ENCODE measurements at regions not wholly inside any gene's neighbourhood (a gene's known extent, or its start where the extent isn't known, plus 50 kb on each side); places are given as distances from the start of the nearest gene placed in this dataset.

DNA sequence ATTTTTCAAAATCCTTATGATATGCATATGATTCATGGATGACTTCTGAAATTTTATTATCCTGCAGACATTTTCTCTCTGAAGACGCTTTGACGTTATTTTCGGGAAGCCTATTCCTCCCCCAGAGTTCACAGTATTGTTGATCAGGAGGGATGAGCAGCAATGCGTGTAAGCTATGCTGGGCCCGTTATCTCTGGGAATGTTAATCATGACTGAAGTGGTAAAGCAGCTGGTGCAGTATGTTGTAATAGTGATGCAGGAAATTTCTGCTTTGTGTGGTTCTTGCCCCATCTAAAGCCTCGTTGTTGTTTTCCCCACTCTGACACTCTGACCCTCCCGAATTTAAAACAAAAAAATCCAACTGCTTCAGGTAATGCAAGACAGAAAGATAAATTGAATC is 1797.8 kb upstream of the WWC1 start:
- no peak overlapping the region for H3K4me3 ChIP-seq
- ATAC-seq, result no peak
- intact Hi-C loops (cut with DNase I; ENCODE audit: low total_unique reads), result no loop called here

DNA sequence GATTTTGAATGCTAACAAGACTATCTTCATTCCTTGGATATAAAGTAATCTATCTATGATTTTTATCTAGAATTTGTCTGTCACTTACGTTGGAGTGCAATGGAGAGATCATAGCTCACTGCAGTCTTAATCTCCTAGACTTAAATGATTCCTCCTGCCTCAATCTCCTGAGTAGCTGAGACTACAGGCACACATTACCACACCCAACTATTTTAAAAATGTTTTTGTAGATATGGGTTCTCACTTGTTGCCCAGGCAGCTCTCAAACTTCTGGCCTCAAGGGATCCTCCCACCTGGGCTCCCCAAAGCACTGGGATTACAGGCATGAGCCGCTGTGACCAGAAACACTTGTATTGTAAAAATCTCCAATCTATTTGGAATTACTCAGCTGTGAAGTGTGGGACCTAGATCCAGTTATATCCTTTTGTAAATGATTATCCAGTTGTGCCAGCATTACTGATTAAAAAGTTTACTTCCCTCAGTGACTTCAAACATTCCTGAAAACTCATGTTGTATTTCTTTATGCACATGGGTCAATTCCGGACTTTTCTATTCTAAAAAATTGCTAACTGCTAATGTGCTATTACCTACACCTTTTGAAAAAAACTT is 1793.8 kb upstream of the WWC1 start:
- intact Hi-C loops (cut with DNase I; ENCODE audit: low total_unique reads) (no loop called here), in situ Hi-C loops (cut with MboI; ENCODE audit: low sequenced_read_pairs in 4 of 4) (no loop called here)

More for the DNA sequence above, 1797.8 kb upstream of the WWC1 start:
- H3K27ac ChIP-seq, result no peak overlapping the region
- H3K27me3 ChIP-seq, result no peaks in the 10 kb centered on the region
- no peak for DNase-seq
- no peaks in the 10 kb centered on the region for H3K9me3 ChIP-seq
- TF ChIP-seq, protein P1, sequence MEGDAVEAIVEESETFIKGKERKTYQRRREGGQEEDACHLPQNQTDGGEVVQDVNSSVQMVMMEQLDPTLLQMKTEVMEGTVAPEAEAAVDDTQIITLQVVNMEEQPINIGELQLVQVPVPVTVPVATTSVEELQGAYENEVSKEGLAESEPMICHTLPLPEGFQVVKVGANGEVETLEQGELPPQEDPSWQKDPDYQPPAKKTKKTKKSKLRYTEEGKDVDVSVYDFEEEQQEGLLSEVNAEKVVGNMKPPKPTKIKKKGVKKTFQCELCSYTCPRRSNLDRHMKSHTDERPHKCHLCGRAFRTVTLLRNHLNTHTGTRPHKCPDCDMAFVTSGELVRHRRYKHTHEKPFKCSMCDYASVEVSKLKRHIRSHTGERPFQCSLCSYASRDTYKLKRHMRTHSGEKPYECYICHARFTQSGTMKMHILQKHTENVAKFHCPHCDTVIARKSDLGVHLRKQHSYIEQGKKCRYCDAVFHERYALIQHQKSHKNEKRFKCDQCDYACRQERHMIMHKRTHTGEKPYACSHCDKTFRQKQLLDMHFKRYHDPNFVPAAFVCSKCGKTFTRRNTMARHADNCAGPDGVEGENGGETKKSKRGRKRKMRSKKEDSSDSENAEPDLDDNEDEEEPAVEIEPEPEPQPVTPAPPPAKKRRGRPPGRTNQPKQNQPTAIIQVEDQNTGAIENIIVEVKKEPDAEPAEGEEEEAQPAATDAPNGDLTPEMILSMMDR (IDR thresholded peaks at IDR 0.05 in 4 of 5, conservative IDR thresholded peaks at IDR 0.05 in 1 of 5), result no peak
- TF ChIP-seq POLR2A (IDR thresholded peaks at IDR 0.05), result no peak
- H3K4me1 ChIP-seq, result no peaks in the 10 kb centered on the region
- H3K36me3 ChIP-seq, result no peaks in the 10 kb centered on the region
- in situ Hi-C loops (cut with MboI; ENCODE audit: low sequenced_read_pairs in 4 of 4), result no loop called here

DNA sequence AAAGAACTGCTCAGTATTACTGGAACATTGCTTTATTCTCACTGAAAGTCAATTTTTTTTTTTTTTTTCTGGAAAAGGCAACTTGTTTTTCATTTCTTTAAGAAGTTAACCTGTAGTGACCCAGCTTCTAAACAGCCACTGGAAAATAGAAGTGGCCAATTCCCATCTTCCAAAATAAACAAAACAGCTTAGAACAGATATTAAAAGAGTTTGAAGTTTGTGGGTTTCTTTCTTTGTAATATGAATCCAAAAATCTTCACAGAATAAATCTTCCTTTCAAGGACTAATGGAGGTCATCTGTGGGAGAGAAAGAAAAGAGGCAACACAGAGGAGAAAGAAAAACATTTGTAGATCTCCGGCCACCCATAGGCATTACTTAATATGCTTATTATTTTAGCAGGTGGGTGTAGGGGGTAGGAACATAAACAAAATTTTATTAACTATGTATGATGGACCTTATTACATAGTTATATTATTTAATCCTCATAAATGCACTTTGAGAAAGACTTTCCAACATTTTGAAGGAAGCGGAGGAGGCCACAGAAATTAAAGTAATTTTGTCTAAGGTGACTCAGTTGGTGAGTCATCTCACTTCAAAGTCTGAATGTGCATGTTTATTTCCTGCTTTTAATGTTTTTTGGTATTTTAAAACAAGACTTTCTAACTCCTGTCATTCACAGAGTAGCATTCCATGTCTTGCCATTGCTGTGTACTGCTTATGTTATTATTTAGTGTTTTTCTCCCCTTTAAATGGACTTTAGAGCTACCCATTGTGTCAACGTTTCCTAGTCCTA is 1791.8 kb upstream of the WWC1 start:
- Histone ChIP-seq H3K4me3 (no peak overlapping the region), H3K4me1 (no peaks in the 10 kb centered on the region), H3K9me3 (no peaks in the 10 kb centered on the region), H3K36me3 (no peaks in the 10 kb centered on the region), H3K27me3 (no peaks in the 10 kb centered on the region), H3K27ac (no peak overlapping the region)
- ATAC-seq, result no peak
- in situ Hi-C loops (cut with MboI; ENCODE audit: low sequenced_read_pairs in 4 of 4) (no loop called here), intact Hi-C loops (cut with DNase I; ENCODE audit: low total_unique reads) (no loop called here)
- no peak for TF ChIP-seq POLR2A (IDR thresholded peaks at IDR 0.05)
- TF ChIP-seq, protein P1 (IDR thresholded peaks at IDR 0.05 in 4 of 5, conservative IDR thresholded peaks at IDR 0.05 in 1 of 5), result no peak
- DNase-seq, result no peak

More for the DNA sequence above, 1793.8 kb upstream of the WWC1 start:
- no peak for TF ChIP-seq POLR2A (IDR thresholded peaks at IDR 0.05)
- TF ChIP-seq, protein P1 (IDR thresholded peaks at IDR 0.05 in 4 of 5, conservative IDR thresholded peaks at IDR 0.05 in 1 of 5), result no peak
- H3K36me3 ChIP-seq, result no peaks in the 10 kb centered on the region
- no peaks in the 10 kb centered on the region for H3K9me3 ChIP-seq
- H3K4me3 ChIP-seq, result no peak overlapping the region
- no peaks in the 10 kb centered on the region for H3K27me3 ChIP-seq
- DNase-seq, result no peak
- no peak overlapping the region for H3K27ac ChIP-seq
- H3K4me1 ChIP-seq, result no peaks in the 10 kb centered on the region
- no peak for ATAC-seq

DNA sequence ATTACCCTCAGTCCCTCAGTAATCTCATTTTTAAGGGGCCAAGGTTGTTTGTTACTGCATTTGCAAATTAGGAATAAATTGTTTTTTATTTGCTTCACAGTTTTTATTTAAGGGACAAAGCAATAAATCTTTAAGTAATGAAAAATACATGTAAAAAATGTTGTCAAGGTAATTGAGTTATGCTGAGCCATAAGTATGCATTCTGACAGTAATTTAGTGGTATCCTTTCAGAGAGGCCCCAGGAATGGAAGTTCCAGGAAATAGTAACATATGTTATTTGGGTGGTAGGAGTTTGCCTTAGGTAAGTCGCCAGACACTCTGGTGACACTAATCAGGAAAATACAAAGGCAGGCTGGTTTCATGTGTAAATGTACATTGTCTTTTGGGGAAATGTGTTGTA is 1787.9 kb upstream of the WWC1 start:
- in situ Hi-C loops (cut with MboI; ENCODE audit: low sequenced_read_pairs in 4 of 4), result no loop called here

More for the DNA sequence above, 1787.9 kb upstream of the WWC1 start:
- H3K36me3 ChIP-seq, result no peaks in the 10 kb centered on the region
- ATAC-seq (no peak), DNase-seq (no peak)
- no peaks in the 10 kb centered on the region for H3K4me1 ChIP-seq
- TF ChIP-seq POLR2A (IDR thresholded peaks at IDR 0.05), result no peak
- TF ChIP-seq, protein P1 (IDR thresholded peaks at IDR 0.05 in 4 of 5, conservative IDR thresholded peaks at IDR 0.05 in 1 of 5), result no peak
- no peak overlapping the region for H3K27ac ChIP-seq
- no peaks in the 10 kb centered on the region for H3K27me3 ChIP-seq
- no peak overlapping the region for H3K4me3 ChIP-seq
- H3K9me3 ChIP-seq, result no peaks in the 10 kb centered on the region
- intact Hi-C loops (cut with DNase I; ENCODE audit: low total_unique reads), result no loop called here

All from gastrocnemius medialis (tissue), 4 donors.